Prostate gland (tissue), 2 donors: ENCODE measurements at regions not wholly inside any gene's neighbourhood (a gene's known extent, or its start where the extent isn't known, plus 50 kb on each side); places are given as distances from the start of the nearest gene placed in this dataset.
"Not testable (repeated sequence)": the region's sequence is repeated elsewhere in the genome, so short reads cannot be mapped to it uniquely, and the experiment has no call there.

Experiments
- CTCF ChIP-seq, 4 experiments: fragments of 200-600 bp in 2 of 4; fragments of 450-650 bp in 2 of 4; sonication (generic) in 2 of 4; IDR thresholded peaks; 1 replicate in 3 of 4; 2 replicates in 1 of 4; pipeline ENCODE4 v1.5.1; 2016 to 2019; ENCODE audit warnings: antibody characterized with exemption in 4 of 4, mild to moderate bottlenecking in 2 of 4, moderate library complexity in 2 of 4
- POLR2A ChIP-seq: fragments of 450-650 bp; IDR thresholded peaks from one replicate; pipeline ENCODE4 v1.6.1; 2016; ENCODE audit warnings: antibody characterized with exemption, mild to moderate bottlenecking
- POLR2AphosphoS5 ChIP-seq: sonication (generic); formaldehyde crosslinking; IDR thresholded peaks from one replicate; pipeline ENCODE4 v1.6.1; 2017; ENCODE audit warnings: antibody characterized with exemption

- TF ChIP-seq POLR2AphosphoS5; CTCF (IDR thresholded peaks at IDR 0.05); POLR2A: not testable (repeated sequence)
Measured at GRCh38 chr2:58386904-58387303, 145.8 kb upstream of the FANCL start.
